ENCODE measurements at regions not wholly inside any gene's neighbourhood (a gene's known extent, or its start where the extent isn't known, plus 50 kb on each side); places are given as distances from the start of the nearest gene placed in this dataset.

DNA sequence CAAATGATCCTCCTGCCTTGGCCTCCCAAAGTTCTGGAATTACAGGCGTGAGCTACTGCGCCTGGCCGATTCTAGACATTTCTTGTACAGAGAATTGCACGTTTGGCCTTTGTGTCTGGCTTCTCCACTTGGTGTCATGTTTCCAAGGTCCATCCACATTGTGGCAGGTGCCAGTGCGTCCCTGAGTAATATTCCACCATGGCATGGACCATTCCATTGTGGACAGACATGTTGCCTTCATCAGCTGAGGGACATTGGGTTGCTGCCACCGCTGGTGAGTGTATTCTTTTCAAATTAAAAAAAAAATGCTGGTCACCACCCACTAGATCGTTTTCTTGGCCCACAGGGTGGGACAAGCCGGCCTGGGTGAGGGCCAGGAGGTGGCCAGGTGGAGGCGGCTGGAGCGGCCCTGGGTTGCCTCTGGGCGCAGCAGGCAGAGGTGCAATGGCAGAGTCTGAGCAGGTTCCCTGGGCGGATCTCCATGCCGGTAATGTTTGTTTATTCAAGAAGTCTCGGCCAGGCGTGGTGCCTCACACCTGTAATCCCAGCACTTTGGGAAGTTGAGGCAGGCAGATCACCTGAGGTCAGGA lies 274.1 kb downstream of the SEC14L1 start:
- TF ChIP-seq MYBL2 (CRISPR knock-in tag; IDR thresholded peaks at IDR 0.05): no peak
- TF ChIP-seq, protein P1, sequence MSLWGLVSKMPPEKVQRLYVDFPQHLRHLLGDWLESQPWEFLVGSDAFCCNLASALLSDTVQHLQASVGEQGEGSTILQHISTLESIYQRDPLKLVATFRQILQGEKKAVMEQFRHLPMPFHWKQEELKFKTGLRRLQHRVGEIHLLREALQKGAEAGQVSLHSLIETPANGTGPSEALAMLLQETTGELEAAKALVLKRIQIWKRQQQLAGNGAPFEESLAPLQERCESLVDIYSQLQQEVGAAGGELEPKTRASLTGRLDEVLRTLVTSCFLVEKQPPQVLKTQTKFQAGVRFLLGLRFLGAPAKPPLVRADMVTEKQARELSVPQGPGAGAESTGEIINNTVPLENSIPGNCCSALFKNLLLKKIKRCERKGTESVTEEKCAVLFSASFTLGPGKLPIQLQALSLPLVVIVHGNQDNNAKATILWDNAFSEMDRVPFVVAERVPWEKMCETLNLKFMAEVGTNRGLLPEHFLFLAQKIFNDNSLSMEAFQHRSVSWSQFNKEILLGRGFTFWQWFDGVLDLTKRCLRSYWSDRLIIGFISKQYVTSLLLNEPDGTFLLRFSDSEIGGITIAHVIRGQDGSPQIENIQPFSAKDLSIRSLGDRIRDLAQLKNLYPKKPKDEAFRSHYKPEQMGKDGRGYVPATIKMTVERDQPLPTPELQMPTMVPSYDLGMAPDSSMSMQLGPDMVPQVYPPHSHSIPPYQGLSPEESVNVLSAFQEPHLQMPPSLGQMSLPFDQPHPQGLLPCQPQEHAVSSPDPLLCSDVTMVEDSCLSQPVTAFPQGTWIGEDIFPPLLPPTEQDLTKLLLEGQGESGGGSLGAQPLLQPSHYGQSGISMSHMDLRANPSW (CRISPR knock-in tag; conservative IDR thresholded peaks at IDR 0.05; ENCODE audit: low read depth): no peak
- TF ChIP-seq, protein P2, sequence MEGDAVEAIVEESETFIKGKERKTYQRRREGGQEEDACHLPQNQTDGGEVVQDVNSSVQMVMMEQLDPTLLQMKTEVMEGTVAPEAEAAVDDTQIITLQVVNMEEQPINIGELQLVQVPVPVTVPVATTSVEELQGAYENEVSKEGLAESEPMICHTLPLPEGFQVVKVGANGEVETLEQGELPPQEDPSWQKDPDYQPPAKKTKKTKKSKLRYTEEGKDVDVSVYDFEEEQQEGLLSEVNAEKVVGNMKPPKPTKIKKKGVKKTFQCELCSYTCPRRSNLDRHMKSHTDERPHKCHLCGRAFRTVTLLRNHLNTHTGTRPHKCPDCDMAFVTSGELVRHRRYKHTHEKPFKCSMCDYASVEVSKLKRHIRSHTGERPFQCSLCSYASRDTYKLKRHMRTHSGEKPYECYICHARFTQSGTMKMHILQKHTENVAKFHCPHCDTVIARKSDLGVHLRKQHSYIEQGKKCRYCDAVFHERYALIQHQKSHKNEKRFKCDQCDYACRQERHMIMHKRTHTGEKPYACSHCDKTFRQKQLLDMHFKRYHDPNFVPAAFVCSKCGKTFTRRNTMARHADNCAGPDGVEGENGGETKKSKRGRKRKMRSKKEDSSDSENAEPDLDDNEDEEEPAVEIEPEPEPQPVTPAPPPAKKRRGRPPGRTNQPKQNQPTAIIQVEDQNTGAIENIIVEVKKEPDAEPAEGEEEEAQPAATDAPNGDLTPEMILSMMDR (IDR thresholded peaks at IDR 0.05): no peak
- TF ChIP-seq, protein P3, sequence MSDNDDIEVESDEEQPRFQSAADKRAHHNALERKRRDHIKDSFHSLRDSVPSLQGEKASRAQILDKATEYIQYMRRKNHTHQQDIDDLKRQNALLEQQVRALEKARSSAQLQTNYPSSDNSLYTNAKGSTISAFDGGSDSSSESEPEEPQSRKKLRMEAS (CRISPR knock-in tag; IDR thresholded peaks at IDR 0.05): no peak

Measured in WTC11 (cell line).